ENCODE measurements at regions not wholly inside any gene's neighbourhood (a gene's known extent, or its start where the extent isn't known, plus 50 kb on each side); places are given as distances from the start of the nearest gene placed in this dataset.
"Not testable (repeated sequence)": the region's sequence is repeated elsewhere in the genome, so short reads cannot be mapped to it uniquely, and the experiment has no call there.

GRCh38 chr17:45579529-45580495 is 89.3 kb upstream of the PLEKHM1 start:
- Mint-ChIP-seq H3K27ac (no peak overlapping the region), H3K4me1 (ENCODE audit: low read depth in 2 of 2) (peaks cover 23 to 24% of the 10 kb centered on the region in 2 donors)

GRCh38 chr17:45580924-45581323 is 90.4 kb upstream of the PLEKHM1 start:
- H3K27me3 Mint-ChIP-seq, result no peaks in the 10 kb centered on the region
- H3K9me3 Mint-ChIP-seq, result no peaks in the 10 kb centered on the region
- ATAC-seq, result no peak

More at GRCh38 chr17:45579529-45580495, 89.3 kb upstream of the PLEKHM1 start:
- H3K27me3 Mint-ChIP-seq, result no peaks in the 10 kb centered on the region
- ATAC-seq (no peak), DNase-seq (ENCODE audit: low spot score) (no peak)
- no peaks in the 10 kb centered on the region for H3K9me3 Mint-ChIP-seq
- H3K4me3 Mint-ChIP-seq, result no peak overlapping the region
- no peaks in the 10 kb centered on the region for H3K36me3 Mint-ChIP-seq

GRCh38 chr17:45581860-45582259 is 91.3 kb upstream of the PLEKHM1 start:
- H3K9me3 Mint-ChIP-seq, result no peaks in the 10 kb centered on the region
- H3K4me3 Mint-ChIP-seq, result no peak overlapping the region
- peaks cover 22 to 26% of the 10 kb centered on the region in 2 donors for H3K4me1 Mint-ChIP-seq (ENCODE audit: low read depth in 2 of 2)
- no peak overlapping the region for H3K27ac Mint-ChIP-seq
- no peak for DNase-seq (ENCODE audit: low spot score)
- ATAC-seq, result no peak
- no peaks in the 10 kb centered on the region for H3K27me3 Mint-ChIP-seq
- no peaks in the 10 kb centered on the region for H3K36me3 Mint-ChIP-seq

More at GRCh38 chr17:45580924-45581323, 90.4 kb upstream of the PLEKHM1 start:
- no peak for DNase-seq (ENCODE audit: low spot score)
- H3K4me3 Mint-ChIP-seq, result no peak overlapping the region
- peaks cover 22 to 26% of the 10 kb centered on the region in 2 donors for H3K4me1 Mint-ChIP-seq (ENCODE audit: low read depth in 2 of 2)
- no peak overlapping the region for H3K27ac Mint-ChIP-seq
- H3K36me3 Mint-ChIP-seq, result no peaks in the 10 kb centered on the region

GRCh38 chr17:45584092-45585036 is 93.8 kb upstream of the PLEKHM1 start:
- H3K36me3 Mint-ChIP-seq, result no peaks in the 10 kb centered on the region
- no peaks in the 10 kb centered on the region for H3K27me3 Mint-ChIP-seq
- DNase-seq (ENCODE audit: low spot score) (peak; percentile 75), ATAC-seq (peak; percentile 68 to 77)
- peak overlapping the region; percentile 87 to 91 for H3K27ac Mint-ChIP-seq
- H3K9me3 Mint-ChIP-seq, result no peaks in the 10 kb centered on the region
- peak overlapping the region; percentile 95 for H3K4me3 Mint-ChIP-seq
- H3K4me1 Mint-ChIP-seq (ENCODE audit: low read depth in 2 of 2), result peaks cover 20 to 21% of the 10 kb centered on the region in 2 donors

GRCh38 chr17:45585037-45585733 is 94.7 kb upstream of the PLEKHM1 start:
- H3K4me1 Mint-ChIP-seq (ENCODE audit: low read depth in 2 of 2), result peaks cover 12 to 15% of the 10 kb centered on the region in 2 donors
- not testable (repeated sequence) for H3K36me3 Mint-ChIP-seq, H3K27me3 Mint-ChIP-seq, H3K9me3 Mint-ChIP-seq
- ATAC-seq (peak; percentile 84 to 89), DNase-seq (ENCODE audit: low spot score) (peak; percentile 87)
- peak overlapping the region; percentile 87 to 89 for H3K27ac Mint-ChIP-seq
- H3K4me3 Mint-ChIP-seq, result peak overlapping the region; percentile 95

- DNase-seq (ENCODE audit: low spot score); H3K27me3 Mint-ChIP-seq: not testable (repeated sequence)
Observed at GRCh38 chr17:45585794-45586650, 95.5 kb upstream of the PLEKHM1 start.

GRCh38 chr17:45586651-45586934 is 96.1 kb upstream of the PLEKHM1 start:
- not testable (repeated sequence) for ATAC-seq; H3K9me3 Mint-ChIP-seq; DNase-seq (ENCODE audit: low spot score); H3K27ac Mint-ChIP-seq; H3K36me3 Mint-ChIP-seq; H3K4me3 Mint-ChIP-seq; H3K27me3 Mint-ChIP-seq
- peaks cover 11 to 15% of the 10 kb centered on the region in 2 donors for H3K4me1 Mint-ChIP-seq (ENCODE audit: low read depth in 2 of 2)

More at GRCh38 chr17:45585794-45586650, 95.5 kb upstream of the PLEKHM1 start:
- peak; percentile 60 to 64 for ATAC-seq
- not testable (repeated sequence) for H3K36me3 Mint-ChIP-seq, H3K9me3 Mint-ChIP-seq
- Mint-ChIP-seq H3K4me3 (peak overlapping the region; percentile 95), H3K27ac (peak overlapping the region; percentile 87 to 89), H3K4me1 (ENCODE audit: low read depth in 2 of 2) (peaks cover 11 to 15% of the 10 kb centered on the region in 2 donors)

- peak; percentile 83 for DNase-seq (ENCODE audit: low spot score)
- H3K9me3 Mint-ChIP-seq; H3K4me3 Mint-ChIP-seq; H3K36me3 Mint-ChIP-seq; H3K4me1 Mint-ChIP-seq (ENCODE audit: low read depth in 2 of 2); H3K27me3 Mint-ChIP-seq; H3K27ac Mint-ChIP-seq: not testable (repeated sequence)
- ATAC-seq, result peak; percentile 76 to 83
Observed at GRCh38 chr17:45592433-45592923, 102.0 kb upstream of the PLEKHM1 start.

GRCh38 chr17:45596347-45596746 is 105.8 kb upstream of the PLEKHM1 start:
- H3K27me3 Mint-ChIP-seq; H3K9me3 Mint-ChIP-seq; ATAC-seq; H3K27ac Mint-ChIP-seq; H3K36me3 Mint-ChIP-seq; DNase-seq (ENCODE audit: low spot score); H3K4me3 Mint-ChIP-seq; H3K4me1 Mint-ChIP-seq (ENCODE audit: low read depth in 2 of 2): not testable (repeated sequence)

GRCh38 chr17:45600052-45601012 is 109.8 kb upstream of the PLEKHM1 start:
- not testable (repeated sequence) for H3K9me3 Mint-ChIP-seq; H3K27ac Mint-ChIP-seq; H3K27me3 Mint-ChIP-seq; H3K36me3 Mint-ChIP-seq; DNase-seq (ENCODE audit: low spot score); H3K4me3 Mint-ChIP-seq; H3K4me1 Mint-ChIP-seq (ENCODE audit: low read depth in 2 of 2)
- peak; percentile 85 to 90 for ATAC-seq

GRCh38 chr17:45601013-45601412 is 110.5 kb upstream of the PLEKHM1 start:
- not testable (repeated sequence) for H3K9me3 Mint-ChIP-seq

More at GRCh38 chr17:45601013-45601412, 110.5 kb upstream of the PLEKHM1 start:
- not testable (repeated sequence) for ATAC-seq; H3K4me1 Mint-ChIP-seq (ENCODE audit: low read depth in 2 of 2); H3K27me3 Mint-ChIP-seq; H3K4me3 Mint-ChIP-seq; H3K36me3 Mint-ChIP-seq; H3K27ac Mint-ChIP-seq; DNase-seq (ENCODE audit: low spot score)
